GM23338 (cell line): ENCODE measurements at regions not wholly inside any gene's neighbourhood (a gene's known extent, or its start where the extent isn't known, plus 50 kb on each side); places are given as distances from the start of the nearest gene placed in this dataset.
"Not testable (repeated sequence)": the region's sequence is repeated elsewhere in the genome, so short reads cannot be mapped to it uniquely, and the experiment has no call there.

Source experiments
- CREB1 ChIP-seq: fragments of 250-450 bp; sonication (Bioruptor Pico); IDR thresholded peaks from 2 replicates; pipeline ENCODE4 v1.5.0; 2020; ENCODE audit warnings: low read depth, mild to moderate bottlenecking, moderate library complexity
- EZH2 ChIP-seq: fragments of 200-600 bp; sonication (generic); IDR thresholded peaks from one replicate; pipeline ENCODE4 v1.8.0; 2017; ENCODE audit warnings: antibody characterized with exemption, mild to moderate bottlenecking, low read depth; ENCODE audit not compliant: unreplicated experiment
- EZH2phosphoT487 ChIP-seq: fragments of 200-600 bp; sonication (generic); IDR thresholded peaks from one replicate; pipeline ENCODE4 v1.8.1; 2018; ENCODE audit warnings: antibody characterized with exemption; ENCODE audit not compliant: unreplicated experiment
- JUNB ChIP-seq: IDR thresholded peaks from one replicate; pipeline ENCODE4 v1.6.1; 2016; ENCODE audit warnings: antibody characterized with exemption; ENCODE audit not compliant: unreplicated experiment
- POLR2AphosphoS5 ChIP-seq: IDR thresholded peaks from 2 replicates; pipeline ENCODE4 v1.6.1; 2016; ENCODE audit warnings: antibody characterized with exemption, low read depth
- STAT1 ChIP-seq: IDR thresholded peaks from one replicate; pipeline ENCODE4 v1.6.1; 2016; ENCODE audit warnings: antibody characterized with exemption; ENCODE audit not compliant: unreplicated experiment
- ZNF114 ChIP-seq: fragments of 250-450 bp; sonication (Bioruptor Pico); IDR thresholded peaks from 2 replicates; pipeline ENCODE4 v1.5.0; 2020; ENCODE audit warnings: mild to moderate bottlenecking, moderate library complexity
- TF ChIP-seq, protein P1 (sequence below), 2 experiments: fragments of 200-600 bp in 1 of 2; sonication (generic) in 1 of 2; conservative IDR thresholded peaks; 2 replicates each; pipeline versions ENCODE4 v1.5.1 to v1.6.1; 2016 to 2017; ENCODE audit warnings: antibody characterized with exemption in 2 of 2, low read depth in 2 of 2, mild to moderate bottlenecking in 2 of 2, moderate library complexity in 1 of 2
- TF ChIP-seq, protein P2 (sequence below): IDR thresholded peaks from one replicate; pipeline ENCODE4 v1.6.1; 2018; ENCODE audit warnings: antibody characterized with exemption; ENCODE audit not compliant: unreplicated experiment
- TF ChIP-seq, protein P3 (sequence below): fragments of 250-450 bp; sonication (Bioruptor Pico); IDR thresholded peaks from 2 replicates; pipeline ENCODE4 v1.5.0; 2020; ENCODE audit warnings: mild to moderate bottlenecking, moderate library complexity

DNA sequence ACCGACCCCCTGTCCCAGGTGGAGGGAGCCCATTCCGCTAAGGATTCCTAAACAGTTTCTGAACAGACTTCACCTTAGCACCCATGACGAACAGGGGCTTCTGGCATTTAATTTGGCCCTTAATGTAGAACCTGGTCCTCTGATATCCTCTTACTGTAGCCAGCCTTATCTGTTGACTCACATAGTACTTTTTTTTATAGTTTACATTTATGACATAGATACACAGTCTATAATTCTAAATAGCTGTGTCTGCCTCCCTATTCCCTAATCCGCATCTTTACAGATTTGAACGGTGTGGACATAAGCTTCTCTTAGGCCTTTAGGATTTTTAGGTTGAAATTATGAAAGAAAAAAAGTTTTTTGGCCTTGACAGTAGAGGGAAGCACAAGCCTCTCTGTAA is 104.9 kb downstream of the TBC1D26 start:
- TF ChIP-seq, protein P1, sequence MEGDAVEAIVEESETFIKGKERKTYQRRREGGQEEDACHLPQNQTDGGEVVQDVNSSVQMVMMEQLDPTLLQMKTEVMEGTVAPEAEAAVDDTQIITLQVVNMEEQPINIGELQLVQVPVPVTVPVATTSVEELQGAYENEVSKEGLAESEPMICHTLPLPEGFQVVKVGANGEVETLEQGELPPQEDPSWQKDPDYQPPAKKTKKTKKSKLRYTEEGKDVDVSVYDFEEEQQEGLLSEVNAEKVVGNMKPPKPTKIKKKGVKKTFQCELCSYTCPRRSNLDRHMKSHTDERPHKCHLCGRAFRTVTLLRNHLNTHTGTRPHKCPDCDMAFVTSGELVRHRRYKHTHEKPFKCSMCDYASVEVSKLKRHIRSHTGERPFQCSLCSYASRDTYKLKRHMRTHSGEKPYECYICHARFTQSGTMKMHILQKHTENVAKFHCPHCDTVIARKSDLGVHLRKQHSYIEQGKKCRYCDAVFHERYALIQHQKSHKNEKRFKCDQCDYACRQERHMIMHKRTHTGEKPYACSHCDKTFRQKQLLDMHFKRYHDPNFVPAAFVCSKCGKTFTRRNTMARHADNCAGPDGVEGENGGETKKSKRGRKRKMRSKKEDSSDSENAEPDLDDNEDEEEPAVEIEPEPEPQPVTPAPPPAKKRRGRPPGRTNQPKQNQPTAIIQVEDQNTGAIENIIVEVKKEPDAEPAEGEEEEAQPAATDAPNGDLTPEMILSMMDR (conservative IDR thresholded peaks at IDR 0.05; ENCODE audit: low read depth in 2 of 2): not testable (repeated sequence)
- not testable (repeated sequence) for TF ChIP-seq EZH2, POLR2AphosphoS5, JUNB, STAT1, ZNF114, EZH2phosphoT487, CREB1
- TF ChIP-seq, protein P2, sequence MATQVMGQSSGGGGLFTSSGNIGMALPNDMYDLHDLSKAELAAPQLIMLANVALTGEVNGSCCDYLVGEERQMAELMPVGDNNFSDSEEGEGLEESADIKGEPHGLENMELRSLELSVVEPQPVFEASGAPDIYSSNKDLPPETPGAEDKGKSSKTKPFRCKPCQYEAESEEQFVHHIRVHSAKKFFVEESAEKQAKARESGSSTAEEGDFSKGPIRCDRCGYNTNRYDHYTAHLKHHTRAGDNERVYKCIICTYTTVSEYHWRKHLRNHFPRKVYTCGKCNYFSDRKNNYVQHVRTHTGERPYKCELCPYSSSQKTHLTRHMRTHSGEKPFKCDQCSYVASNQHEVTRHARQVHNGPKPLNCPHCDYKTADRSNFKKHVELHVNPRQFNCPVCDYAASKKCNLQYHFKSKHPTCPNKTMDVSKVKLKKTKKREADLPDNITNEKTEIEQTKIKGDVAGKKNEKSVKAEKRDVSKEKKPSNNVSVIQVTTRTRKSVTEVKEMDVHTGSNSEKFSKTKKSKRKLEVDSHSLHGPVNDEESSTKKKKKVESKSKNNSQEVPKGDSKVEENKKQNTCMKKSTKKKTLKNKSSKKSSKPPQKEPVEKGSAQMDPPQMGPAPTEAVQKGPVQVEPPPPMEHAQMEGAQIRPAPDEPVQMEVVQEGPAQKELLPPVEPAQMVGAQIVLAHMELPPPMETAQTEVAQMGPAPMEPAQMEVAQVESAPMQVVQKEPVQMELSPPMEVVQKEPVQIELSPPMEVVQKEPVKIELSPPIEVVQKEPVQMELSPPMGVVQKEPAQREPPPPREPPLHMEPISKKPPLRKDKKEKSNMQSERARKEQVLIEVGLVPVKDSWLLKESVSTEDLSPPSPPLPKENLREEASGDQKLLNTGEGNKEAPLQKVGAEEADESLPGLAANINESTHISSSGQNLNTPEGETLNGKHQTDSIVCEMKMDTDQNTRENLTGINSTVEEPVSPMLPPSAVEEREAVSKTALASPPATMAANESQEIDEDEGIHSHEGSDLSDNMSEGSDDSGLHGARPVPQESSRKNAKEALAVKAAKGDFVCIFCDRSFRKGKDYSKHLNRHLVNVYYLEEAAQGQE: not testable (repeated sequence)
- TF ChIP-seq, protein P3, sequence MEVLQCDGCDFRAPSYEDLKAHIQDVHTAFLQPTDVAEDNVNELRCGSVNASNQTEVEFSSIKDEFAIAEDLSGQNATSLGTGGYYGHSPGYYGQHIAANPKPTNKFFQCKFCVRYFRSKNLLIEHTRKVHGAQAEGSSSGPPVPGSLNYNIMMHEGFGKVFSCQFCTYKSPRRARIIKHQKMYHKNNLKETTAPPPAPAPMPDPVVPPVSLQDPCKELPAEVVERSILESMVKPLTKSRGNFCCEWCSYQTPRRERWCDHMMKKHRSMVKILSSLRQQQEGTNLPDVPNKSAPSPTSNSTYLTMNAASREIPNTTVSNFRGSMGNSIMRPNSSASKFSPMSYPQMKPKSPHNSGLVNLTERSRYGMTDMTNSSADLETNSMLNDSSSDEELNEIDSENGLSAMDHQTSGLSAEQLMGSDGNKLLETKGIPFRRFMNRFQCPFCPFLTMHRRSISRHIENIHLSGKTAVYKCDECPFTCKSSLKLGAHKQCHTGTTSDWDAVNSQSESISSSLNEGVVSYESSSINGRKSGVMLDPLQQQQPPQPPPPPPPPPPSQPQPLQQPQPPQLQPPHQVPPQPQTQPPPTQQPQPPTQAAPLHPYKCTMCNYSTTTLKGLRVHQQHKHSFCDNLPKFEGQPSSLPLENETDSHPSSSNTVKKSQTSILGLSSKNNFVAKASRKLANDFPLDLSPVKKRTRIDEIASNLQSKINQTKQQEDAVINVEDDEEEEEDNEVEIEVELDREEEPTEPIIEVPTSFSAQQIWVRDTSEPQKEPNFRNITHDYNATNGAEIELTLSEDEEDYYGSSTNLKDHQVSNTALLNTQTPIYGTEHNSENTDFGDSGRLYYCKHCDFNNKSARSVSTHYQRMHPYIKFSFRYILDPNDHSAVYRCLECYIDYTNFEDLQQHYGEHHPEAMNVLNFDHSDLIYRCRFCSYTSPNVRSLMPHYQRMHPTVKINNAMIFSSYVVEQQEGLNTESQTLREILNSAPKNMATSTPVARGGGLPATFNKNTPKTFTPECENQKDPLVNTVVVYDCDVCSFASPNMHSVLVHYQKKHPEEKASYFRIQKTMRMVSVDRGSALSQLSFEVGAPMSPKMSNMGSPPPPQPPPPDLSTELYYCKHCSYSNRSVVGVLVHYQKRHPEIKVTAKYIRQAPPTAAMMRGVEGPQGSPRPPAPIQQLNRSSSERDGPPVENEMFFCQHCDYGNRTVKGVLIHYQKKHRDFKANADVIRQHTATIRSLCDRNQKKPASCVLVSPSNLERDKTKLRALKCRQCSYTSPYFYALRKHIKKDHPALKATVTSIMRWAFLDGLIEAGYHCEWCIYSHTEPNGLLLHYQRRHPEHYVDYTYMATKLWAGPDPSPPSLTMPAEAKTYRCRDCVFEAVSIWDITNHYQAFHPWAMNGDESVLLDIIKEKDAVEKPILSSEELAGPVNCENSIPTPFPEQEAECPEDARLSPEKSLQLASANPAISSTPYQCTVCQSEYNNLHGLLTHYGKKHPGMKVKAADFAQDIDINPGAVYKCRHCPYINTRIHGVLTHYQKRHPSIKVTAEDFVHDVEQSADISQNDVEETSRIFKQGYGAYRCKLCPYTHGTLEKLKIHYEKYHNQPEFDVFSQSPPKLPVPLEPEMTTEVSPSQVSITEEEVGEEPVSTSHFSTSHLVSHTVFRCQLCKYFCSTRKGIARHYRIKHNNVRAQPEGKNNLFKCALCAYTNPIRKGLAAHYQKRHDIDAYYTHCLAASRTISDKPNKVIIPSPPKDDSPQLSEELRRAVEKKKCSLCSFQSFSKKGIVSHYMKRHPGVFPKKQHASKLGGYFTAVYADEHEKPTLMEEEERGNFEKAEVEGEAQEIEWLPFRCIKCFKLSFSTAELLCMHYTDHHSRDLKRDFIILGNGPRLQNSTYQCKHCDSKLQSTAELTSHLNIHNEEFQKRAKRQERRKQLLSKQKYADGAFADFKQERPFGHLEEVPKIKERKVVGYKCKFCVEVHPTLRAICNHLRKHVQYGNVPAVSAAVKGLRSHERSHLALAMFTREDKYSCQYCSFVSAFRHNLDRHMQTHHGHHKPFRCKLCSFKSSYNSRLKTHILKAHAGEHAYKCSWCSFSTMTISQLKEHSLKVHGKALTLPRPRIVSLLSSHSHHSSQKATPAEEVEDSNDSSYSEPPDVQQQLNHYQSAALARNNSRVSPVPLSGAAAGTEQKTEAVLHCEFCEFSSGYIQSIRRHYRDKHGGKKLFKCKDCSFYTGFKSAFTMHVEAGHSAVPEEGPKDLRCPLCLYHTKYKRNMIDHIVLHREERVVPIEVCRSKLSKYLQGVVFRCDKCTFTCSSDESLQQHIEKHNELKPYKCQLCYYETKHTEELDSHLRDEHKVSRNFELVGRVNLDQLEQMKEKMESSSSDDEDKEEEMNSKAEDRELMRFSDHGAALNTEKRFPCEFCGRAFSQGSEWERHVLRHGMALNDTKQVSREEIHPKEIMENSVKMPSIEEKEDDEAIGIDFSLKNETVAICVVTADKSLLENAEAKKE: not testable (repeated sequence)
